Activated CD8-positive, alpha-beta T cell treated with anti-CD3 and anti-CD28 coated beads for 36 hours (primary cell): ENCODE measurements at regions not wholly inside any gene's neighbourhood (a gene's known extent, or its start where the extent isn't known, plus 50 kb on each side); places are given as distances from the start of the nearest gene placed in this dataset.

Experiments
- ATAC-seq: fragments of 200-7000 bp; cut with Tn5 transposase; one replicate; pipeline ENCODE4 v1.10.0; 2021; ENCODE audit warnings: mild to moderate bottlenecking, moderate library complexity
- CTCF ChIA-PET: fragments of 350-600 bp; sonication (Branson Sonifier 250); formaldehyde crosslinking; loops from one replicate; lab custom pipeline; 2021; ENCODE audit warnings: antibody characterized with exemption; lab: Charles Lee
- POLR2A ChIA-PET: fragments of 350-600 bp; sonication (Branson Sonifier 250); formaldehyde crosslinking; loops from one replicate; lab custom pipeline; 2021; ENCODE audit warnings: antibody characterized with exemption; lab: Charles Lee
- DNase-seq: peaks from one replicate; pipeline ENCODE4 v3.0.0-alpha.2; 2020
- H3K27ac Mint-ChIP-seq: one replicate; pipeline ENCODE4 v1.8.0; 2021; ENCODE audit warnings: mild to moderate bottlenecking, mixed read lengths
- H3K27me3 Mint-ChIP-seq: one replicate; pipeline ENCODE4 v1.8.0; 2021; ENCODE audit warnings: mixed read lengths
- H3K36me3 Mint-ChIP-seq: one replicate; pipeline ENCODE4 v1.8.0; 2021; ENCODE audit warnings: low read depth, mixed read lengths
- H3K4me1 Mint-ChIP-seq: one replicate; pipeline ENCODE4 v1.8.0; 2021; ENCODE audit warnings: low read depth, mixed read lengths
- H3K4me3 Mint-ChIP-seq: one replicate; pipeline ENCODE4 v1.8.0; 2021; ENCODE audit warnings: mild to moderate bottlenecking, moderate library complexity, mixed read lengths
- H3K9me3 Mint-ChIP-seq: one replicate; pipeline ENCODE4 v1.8.0; 2021; ENCODE audit warnings: mixed read lengths
- intact Hi-C: fragments of 100-400 bp; cut with micrococcal nuclease; formaldehyde crosslinking; loops from one replicate; pipeline ENCODE4 v1.10.0; 2022
- TF ChIP-seq, protein P1 (sequence below): fragments of 200-600 bp; IDR thresholded peaks from one replicate; pipeline ENCODE4 v1.8.0; 2022; ENCODE audit warnings: antibody characterized with exemption, mild to moderate bottlenecking

DNA sequence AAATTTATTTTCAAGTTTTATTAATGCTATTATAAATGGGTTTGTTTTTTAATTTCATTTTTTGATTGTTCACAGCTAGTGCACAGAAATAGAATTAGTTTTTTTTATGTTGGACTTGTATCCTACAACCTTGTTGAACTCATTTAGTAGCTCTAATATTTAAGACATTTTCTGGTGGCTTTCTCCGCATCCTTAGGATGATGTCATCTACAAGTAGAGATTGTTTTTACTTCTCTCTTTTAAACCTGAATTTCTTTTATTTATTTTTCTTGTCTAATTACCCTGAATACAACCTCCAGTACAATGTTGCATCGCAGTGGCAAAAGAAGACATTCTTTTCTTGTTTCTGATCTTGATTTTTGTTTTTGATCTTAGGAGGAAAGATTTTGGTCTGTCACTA lies 142.6 kb upstream of the PRDM1 start:
- CTCF ChIA-PET: interaction anchor here (0.5 kb wide), 1 partner anchor 43 kb away, joined by 3 read pairs; no protein-coding TSS in a partner anchor
- TF ChIP-seq, protein P1, sequence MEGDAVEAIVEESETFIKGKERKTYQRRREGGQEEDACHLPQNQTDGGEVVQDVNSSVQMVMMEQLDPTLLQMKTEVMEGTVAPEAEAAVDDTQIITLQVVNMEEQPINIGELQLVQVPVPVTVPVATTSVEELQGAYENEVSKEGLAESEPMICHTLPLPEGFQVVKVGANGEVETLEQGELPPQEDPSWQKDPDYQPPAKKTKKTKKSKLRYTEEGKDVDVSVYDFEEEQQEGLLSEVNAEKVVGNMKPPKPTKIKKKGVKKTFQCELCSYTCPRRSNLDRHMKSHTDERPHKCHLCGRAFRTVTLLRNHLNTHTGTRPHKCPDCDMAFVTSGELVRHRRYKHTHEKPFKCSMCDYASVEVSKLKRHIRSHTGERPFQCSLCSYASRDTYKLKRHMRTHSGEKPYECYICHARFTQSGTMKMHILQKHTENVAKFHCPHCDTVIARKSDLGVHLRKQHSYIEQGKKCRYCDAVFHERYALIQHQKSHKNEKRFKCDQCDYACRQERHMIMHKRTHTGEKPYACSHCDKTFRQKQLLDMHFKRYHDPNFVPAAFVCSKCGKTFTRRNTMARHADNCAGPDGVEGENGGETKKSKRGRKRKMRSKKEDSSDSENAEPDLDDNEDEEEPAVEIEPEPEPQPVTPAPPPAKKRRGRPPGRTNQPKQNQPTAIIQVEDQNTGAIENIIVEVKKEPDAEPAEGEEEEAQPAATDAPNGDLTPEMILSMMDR: no peak
- POLR2A ChIA-PET: interaction anchor here (0.5 to 0.8 kb wide), 3 partner anchors 95 to 333 kb away, joined by 3 to 5 read pairs (median 4); no protein-coding TSS in a partner anchor
- peaks cover 3% of the 10 kb centered on the region for H3K27me3 Mint-ChIP-seq
- H3K9me3 Mint-ChIP-seq: no peaks in the 10 kb centered on the region
- ATAC-seq: no peak
- H3K4me1 Mint-ChIP-seq: peaks cover 2% of the 10 kb centered on the region
- H3K36me3 Mint-ChIP-seq: no peaks in the 10 kb centered on the region
- intact Hi-C loops: no loop called here
- no peak overlapping the region for H3K27ac Mint-ChIP-seq
- H3K4me3 Mint-ChIP-seq: no peak overlapping the region
- DNase-seq: no peak

DNA sequence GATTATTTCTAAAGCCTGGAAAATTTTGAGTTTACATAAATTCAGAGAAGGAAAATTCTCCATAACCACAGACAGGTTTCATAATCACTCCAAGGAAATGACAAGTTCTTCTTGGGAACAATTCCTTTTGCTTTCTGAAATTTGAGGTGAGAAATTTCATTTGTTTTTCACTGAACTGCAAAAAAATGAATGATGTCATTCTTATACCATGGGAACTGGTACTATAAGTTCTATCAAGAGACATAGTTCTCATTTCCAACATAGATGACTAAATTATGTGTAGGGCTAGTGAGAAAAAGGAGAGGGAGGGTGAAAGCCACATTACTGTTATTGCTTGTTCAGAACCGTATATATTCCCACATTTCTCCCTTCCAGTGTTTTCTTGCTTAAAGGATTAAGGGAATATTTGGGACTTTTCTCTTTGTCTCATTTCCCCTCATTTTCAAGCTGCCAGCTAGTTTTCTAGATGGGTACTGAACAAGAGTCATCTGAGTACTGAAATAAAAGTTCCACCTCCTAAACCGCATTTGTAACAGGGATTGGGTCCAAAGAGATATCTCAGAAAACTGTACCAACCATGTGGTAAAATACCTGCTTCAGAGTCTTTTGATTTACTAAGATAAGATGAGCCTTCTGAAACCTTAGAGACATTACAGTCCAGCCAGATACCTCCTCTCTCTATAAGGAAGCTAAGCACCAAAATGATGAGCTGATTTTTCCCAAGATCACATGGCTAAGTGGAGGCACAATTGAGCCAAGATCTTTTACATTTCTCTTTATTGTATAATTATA lies 144.3 kb upstream of the PRDM1 start:
- no peak overlapping the region for H3K27ac Mint-ChIP-seq
- ATAC-seq (no peak), DNase-seq (no peak)
- CTCF ChIA-PET: interaction anchor here (0.5 to 1.1 kb wide), 3 partner anchors 10 to 131 kb away, joined by 3 read pairs; no protein-coding TSS in a partner anchor
- intact Hi-C loops: no loop called here
- H3K27me3 Mint-ChIP-seq: peaks cover 5% of the 10 kb centered on the region
- TF ChIP-seq, protein P1: no peak
- no peaks in the 10 kb centered on the region for H3K36me3 Mint-ChIP-seq
- no peaks in the 10 kb centered on the region for H3K9me3 Mint-ChIP-seq
- POLR2A ChIA-PET: no interaction called here
- H3K4me1 Mint-ChIP-seq: peaks cover 2% of the 10 kb centered on the region
- H3K4me3 Mint-ChIP-seq: no peak overlapping the region

DNA sequence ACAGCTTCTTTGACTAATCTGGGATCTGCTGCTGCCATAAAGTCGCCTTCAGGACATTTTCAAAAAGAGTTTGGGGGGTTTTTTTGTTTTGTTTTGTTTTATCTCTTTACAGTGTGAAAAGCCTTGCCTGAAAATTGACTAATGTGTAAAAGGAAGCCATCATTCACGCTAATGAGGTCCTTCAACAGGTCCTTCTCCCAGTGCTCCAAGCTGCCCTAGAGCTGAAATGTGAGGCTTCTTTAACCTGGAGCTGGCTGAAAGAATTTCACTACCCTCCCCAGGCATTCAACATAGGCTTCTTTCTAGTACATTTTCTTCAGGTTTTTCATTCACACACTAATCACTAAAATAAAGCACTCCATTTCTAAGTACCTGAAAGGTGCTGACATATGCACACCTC lies 145.1 kb upstream of the PRDM1 start:
- Mint-ChIP-seq H3K36me3 (no peaks in the 10 kb centered on the region), H3K9me3 (no peaks in the 10 kb centered on the region), H3K4me3 (no peak overlapping the region), H3K27me3 (peaks cover 5% of the 10 kb centered on the region), H3K27ac (no peak overlapping the region), H3K4me1 (no peaks in the 10 kb centered on the region)
- ChIA-PET POLR2A (no interaction called here), CTCF (interaction anchor here (0.5 kb wide), 1 partner anchor 130 kb away, joined by 3 read pairs; no protein-coding TSS in a partner anchor)
- ATAC-seq (no peak), DNase-seq (no peak)
- intact Hi-C loops: no loop called here
- TF ChIP-seq, protein P1: no peak

DNA sequence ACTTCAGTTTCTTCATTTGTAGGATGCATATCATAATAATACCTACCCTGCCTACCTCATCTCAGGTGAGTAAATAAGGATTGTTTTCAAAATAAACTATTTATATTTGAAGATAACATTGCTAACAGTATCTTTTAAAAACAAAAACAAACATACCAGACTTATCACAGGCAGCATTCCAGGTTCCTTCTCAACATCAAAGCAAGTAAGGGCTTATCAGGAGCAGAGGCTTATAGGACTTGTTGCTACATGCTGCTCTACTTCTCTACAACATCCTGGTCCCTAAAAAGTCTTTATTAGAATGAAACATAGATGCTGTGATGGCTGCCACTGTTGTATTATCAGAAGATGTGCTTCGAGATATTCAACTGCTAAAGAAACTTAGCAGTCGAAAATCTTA lies 149.2 kb upstream of the PRDM1 start:
- no peak for DNase-seq
- intact Hi-C loops: no loop called here
- ChIA-PET CTCF (no interaction called here), POLR2A (no interaction called here)
- TF ChIP-seq, protein P1: no peak
- H3K36me3 Mint-ChIP-seq: no peaks in the 10 kb centered on the region
- H3K9me3 Mint-ChIP-seq: no peaks in the 10 kb centered on the region
- no peak overlapping the region for H3K4me3 Mint-ChIP-seq
- no peak for ATAC-seq
- no peaks in the 10 kb centered on the region for H3K4me1 Mint-ChIP-seq
- peaks cover 2% of the 10 kb centered on the region for H3K27me3 Mint-ChIP-seq
- no peak overlapping the region for H3K27ac Mint-ChIP-seq

DNA sequence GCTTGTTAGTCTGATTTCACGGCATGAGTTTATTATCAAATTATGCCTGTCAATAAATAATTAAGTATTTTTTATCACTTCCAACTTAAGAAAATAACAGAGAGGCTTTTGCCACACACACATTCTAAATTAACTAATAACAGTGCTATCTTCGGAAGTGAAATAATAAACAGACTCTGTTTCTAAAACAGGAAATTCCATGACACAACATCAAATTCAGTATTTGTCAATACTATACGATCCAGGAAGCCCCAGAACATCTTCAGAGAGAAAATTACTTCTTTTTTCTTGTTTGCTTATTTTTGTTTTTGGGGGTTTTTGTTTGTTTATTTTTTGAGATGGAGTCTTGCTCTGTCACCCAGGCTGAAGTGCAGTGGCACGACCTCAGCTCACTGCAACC lies 150.7 kb upstream of the PRDM1 start:
- H3K27me3 Mint-ChIP-seq: peaks cover 2% of the 10 kb centered on the region
- H3K4me3 Mint-ChIP-seq: no peak overlapping the region
- POLR2A ChIA-PET: no interaction called here
- CTCF ChIA-PET: no interaction called here
- H3K36me3 Mint-ChIP-seq: no peaks in the 10 kb centered on the region
- TF ChIP-seq, protein P1: no peak
- no peak overlapping the region for H3K27ac Mint-ChIP-seq
- no peak for ATAC-seq
- H3K9me3 Mint-ChIP-seq: no peaks in the 10 kb centered on the region
- H3K4me1 Mint-ChIP-seq: no peaks in the 10 kb centered on the region
- no peak for DNase-seq
- intact Hi-C loops: no loop called here
